ENCODE measurements at regions not wholly inside any gene's neighbourhood (a gene's known extent, or its start where the extent isn't known, plus 50 kb on each side); places are given as distances from the start of the nearest gene placed in this dataset.

DNA sequence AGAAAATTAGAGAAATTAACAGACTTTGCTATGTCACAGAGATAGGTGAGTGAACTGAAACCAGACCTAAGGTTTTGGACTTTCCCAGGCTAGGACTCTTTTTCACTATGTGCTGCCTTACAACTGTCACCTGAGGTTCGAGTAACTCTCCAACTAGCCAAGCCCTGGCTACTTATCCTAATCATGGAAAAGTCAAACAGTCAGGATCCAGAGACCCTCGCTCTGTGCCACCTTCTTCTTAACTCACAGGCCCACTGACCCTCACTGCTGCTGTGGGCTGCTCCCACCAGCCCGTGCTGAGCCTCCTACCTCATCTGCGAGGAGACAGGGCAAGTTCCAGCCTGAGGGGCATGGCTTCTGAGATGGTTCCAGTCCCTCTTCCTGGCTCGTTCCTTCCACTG is 211.4 kb upstream of the KLF14 start:
- no peak for TF ChIP-seq CTCF (IDR thresholded peaks at IDR 0.05)
- H3K27me3 ChIP-seq (replicated peaks; ENCODE audit: insufficient read depth): no peaks in the 10 kb centered on the region
- no peaks in the 10 kb centered on the region for H3K9me3 ChIP-seq
- DNase-seq (ENCODE audit: low spot score) (no peak), ATAC-seq (ENCODE audit: insufficient number of reproducible peaks, low FRiP score, low read depth) (no peak)
- H3K4me3 ChIP-seq: no peak overlapping the region
- peaks cover 27 to 51% of the 10 kb centered on the region in 2 donors for H3K4me1 ChIP-seq (ENCODE audit: control insufficient read depth in 1 of 2, low read depth in 2 of 2)
- no peak overlapping the region for H3K27ac ChIP-seq
- H3K36me3 ChIP-seq: peaks cover 2% of the 10 kb centered on the region

DNA sequence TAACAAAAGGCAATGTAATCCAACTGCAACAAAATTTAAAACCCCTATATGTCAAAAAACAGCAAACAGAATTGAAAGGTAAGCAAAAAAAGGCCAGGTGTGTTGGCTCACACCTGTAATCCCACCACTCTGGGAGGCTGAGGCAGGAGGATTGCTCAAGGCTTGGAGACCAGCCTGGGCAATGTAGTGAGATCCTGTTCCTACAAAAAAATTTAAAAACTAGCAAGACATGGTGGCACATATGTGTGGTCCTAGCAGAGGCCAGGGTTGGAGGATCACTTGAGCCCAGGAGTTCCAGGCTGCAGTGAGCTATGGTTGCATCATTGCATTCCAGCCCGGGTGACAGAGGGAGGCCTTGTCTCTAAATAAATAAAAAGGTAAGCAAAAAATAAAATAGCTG is 212.1 kb upstream of the KLF14 start:
- no peak overlapping the region for H3K4me3 ChIP-seq
- H3K27ac ChIP-seq: no peak overlapping the region
- H3K4me1 ChIP-seq (ENCODE audit: control insufficient read depth in 1 of 2, low read depth in 2 of 2): peaks cover 22 to 44% of the 10 kb centered on the region in 2 donors
- ATAC-seq (ENCODE audit: insufficient number of reproducible peaks, low FRiP score, low read depth) (no peak), DNase-seq (ENCODE audit: low spot score) (no peak)
- TF ChIP-seq CTCF (IDR thresholded peaks at IDR 0.05): no peak
- H3K36me3 ChIP-seq: peaks cover 2% of the 10 kb centered on the region
- no peaks in the 10 kb centered on the region for H3K9me3 ChIP-seq
- no peaks in the 10 kb centered on the region for H3K27me3 ChIP-seq (replicated peaks; ENCODE audit: insufficient read depth)

- H3K27ac ChIP-seq: no peak overlapping the region
- no peaks in the 10 kb centered on the region for H3K27me3 ChIP-seq (replicated peaks; ENCODE audit: insufficient read depth)
- no peak for ATAC-seq (ENCODE audit: insufficient number of reproducible peaks, low FRiP score, low read depth)
- TF ChIP-seq CTCF (IDR thresholded peaks at IDR 0.05): no peak
- H3K9me3 ChIP-seq: no peaks in the 10 kb centered on the region
- H3K36me3 ChIP-seq: peaks cover 2% of the 10 kb centered on the region
- H3K4me3 ChIP-seq: no peak overlapping the region
- no peak for DNase-seq (ENCODE audit: low spot score)
- H3K4me1 ChIP-seq (ENCODE audit: control insufficient read depth in 1 of 2, low read depth in 2 of 2): peaks cover 12 to 42% of the 10 kb centered on the region in 2 donors
Measured at GRCh38 chr7:130947792-130948580, 214.0 kb upstream of the KLF14 start.

DNA sequence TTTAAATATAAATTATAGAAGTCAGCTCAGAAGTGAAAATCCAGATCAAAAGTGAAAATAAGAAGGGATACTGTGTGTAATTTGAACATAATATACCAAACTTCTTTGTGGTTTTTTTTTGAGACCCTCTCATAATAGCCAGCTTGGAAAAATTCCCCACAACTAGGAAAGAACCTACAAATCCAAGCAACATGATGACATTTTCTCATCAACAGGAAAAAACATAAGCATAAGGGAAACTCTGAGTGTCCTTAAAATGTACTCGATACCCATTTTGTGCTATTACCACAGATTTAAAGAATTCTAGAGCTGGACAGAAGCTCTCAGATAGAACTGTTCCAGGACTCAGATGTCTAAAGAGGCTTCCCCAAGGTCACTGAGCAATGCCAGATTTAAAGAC is 214.8 kb upstream of the KLF14 start:
- Histone ChIP-seq H3K27me3 (replicated peaks; ENCODE audit: insufficient read depth) (no peaks in the 10 kb centered on the region), H3K9me3 (no peaks in the 10 kb centered on the region), H3K36me3 (peaks cover 2% of the 10 kb centered on the region), H3K27ac (no peak overlapping the region), H3K4me1 (ENCODE audit: control insufficient read depth in 1 of 2, low read depth in 2 of 2) (peaks cover 6 to 38% of the 10 kb centered on the region in 2 donors), H3K4me3 (no peak overlapping the region)
- no peak for ATAC-seq (ENCODE audit: insufficient number of reproducible peaks, low FRiP score, low read depth)
- no peak for DNase-seq (ENCODE audit: low spot score)
- no peak for TF ChIP-seq CTCF (IDR thresholded peaks at IDR 0.05)

DNA sequence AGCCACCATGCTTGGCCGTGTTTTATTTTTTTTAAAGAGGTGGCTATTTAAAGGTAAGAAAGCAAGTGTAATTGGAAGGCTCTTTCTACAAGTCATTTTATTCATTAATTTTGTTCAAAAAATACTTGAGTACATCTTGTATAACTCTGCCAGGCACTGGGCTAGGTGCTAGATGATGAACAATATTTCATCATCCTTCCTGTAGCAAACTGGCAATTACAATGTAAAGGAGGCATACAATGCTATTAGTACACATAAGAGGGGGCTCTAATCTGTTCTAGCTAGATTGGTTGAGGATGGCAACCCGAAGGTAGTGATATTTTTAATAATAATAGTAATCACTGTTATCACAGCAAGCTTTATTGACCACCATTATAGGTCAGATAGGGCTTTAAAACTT is 215.5 kb upstream of the KLF14 start:
- Histone ChIP-seq H3K4me3 (no peak overlapping the region), H3K9me3 (no peaks in the 10 kb centered on the region), H3K27ac (no peak overlapping the region), H3K36me3 (peaks cover 2% of the 10 kb centered on the region), H3K27me3 (replicated peaks; ENCODE audit: insufficient read depth) (no peaks in the 10 kb centered on the region), H3K4me1 (ENCODE audit: control insufficient read depth in 1 of 2, low read depth in 2 of 2) (peaks cover 0 to 33% of the 10 kb centered on the region in 2 donors)
- DNase-seq (ENCODE audit: low spot score): no peak
- no peak for TF ChIP-seq CTCF (IDR thresholded peaks at IDR 0.05)
- no peak for ATAC-seq (ENCODE audit: insufficient number of reproducible peaks, low FRiP score, low read depth)

Measured in thoracic aorta (tissue), 2 donors.